ENCODE measurements at regions not wholly inside any gene's neighbourhood (a gene's known extent, or its start where the extent isn't known, plus 50 kb on each side); places are given as distances from the start of the nearest gene placed in this dataset.

DNA sequence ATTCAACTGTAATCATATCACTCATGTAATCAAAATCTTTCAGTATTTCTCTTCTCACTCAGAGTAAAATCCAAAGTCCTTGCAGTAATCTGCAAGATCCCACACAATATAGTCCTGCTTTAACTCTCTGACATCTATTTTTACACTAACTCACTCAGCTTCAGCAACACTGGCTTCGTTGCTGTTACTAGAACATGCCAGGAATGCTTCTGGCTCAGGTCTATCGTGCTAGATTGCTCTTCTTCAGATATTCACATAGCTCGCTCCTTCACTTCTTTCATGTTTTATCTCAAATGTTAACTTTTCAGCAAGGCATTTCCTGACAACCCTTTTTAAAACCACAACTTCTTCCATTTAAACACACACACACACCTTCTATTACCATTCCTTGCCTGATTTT, 331.7 kb upstream of the HTR2C start:
- TF ChIP-seq BACH1 (IDR thresholded peaks at IDR 0.05; ENCODE audit: low read length) (no peak), POLR2A (IDR thresholded peaks at IDR 0.05; ENCODE audit: control extremely low read depth in 1 of 2, low read depth in 2 of 2, low read length in 2 of 2) (no peak), SP1 (IDR thresholded peaks at IDR 0.05; ENCODE audit: low read depth, low read length) (no peak), NRF1 (IDR thresholded peaks at IDR 0.05; ENCODE audit: low read depth, low read length) (no peak), EZH2 (IDR thresholded peaks at IDR 0.05; ENCODE audit: low read depth, low read length, severe bottlenecking) (no peak), NANOG (IDR thresholded peaks at IDR 0.05; ENCODE audit: insufficient read depth, low read depth, low read length, poor library complexity, severe bottlenecking) (no peak), TCF12 (IDR thresholded peaks at IDR 0.05; ENCODE audit: low read depth, low read length) (no peak), RAD21 (IDR thresholded peaks at IDR 0.05 in 1 of 2, conservative IDR thresholded peaks at IDR 0.05 in 1 of 2; ENCODE audit: low read depth in 2 of 2, low read length in 2 of 2) (no peak), SRF (IDR thresholded peaks at IDR 0.05; ENCODE audit: low read depth, low read length) (no peak), POLR2AphosphoS5 (IDR thresholded peaks at IDR 0.05; ENCODE audit: low read depth, low read length) (no peak), GABPA (IDR thresholded peaks at IDR 0.05; ENCODE audit: borderline replicate concordance, insufficient read depth, low read length) (no peak)
- TF ChIP-seq, protein P1, sequence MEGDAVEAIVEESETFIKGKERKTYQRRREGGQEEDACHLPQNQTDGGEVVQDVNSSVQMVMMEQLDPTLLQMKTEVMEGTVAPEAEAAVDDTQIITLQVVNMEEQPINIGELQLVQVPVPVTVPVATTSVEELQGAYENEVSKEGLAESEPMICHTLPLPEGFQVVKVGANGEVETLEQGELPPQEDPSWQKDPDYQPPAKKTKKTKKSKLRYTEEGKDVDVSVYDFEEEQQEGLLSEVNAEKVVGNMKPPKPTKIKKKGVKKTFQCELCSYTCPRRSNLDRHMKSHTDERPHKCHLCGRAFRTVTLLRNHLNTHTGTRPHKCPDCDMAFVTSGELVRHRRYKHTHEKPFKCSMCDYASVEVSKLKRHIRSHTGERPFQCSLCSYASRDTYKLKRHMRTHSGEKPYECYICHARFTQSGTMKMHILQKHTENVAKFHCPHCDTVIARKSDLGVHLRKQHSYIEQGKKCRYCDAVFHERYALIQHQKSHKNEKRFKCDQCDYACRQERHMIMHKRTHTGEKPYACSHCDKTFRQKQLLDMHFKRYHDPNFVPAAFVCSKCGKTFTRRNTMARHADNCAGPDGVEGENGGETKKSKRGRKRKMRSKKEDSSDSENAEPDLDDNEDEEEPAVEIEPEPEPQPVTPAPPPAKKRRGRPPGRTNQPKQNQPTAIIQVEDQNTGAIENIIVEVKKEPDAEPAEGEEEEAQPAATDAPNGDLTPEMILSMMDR (IDR thresholded peaks at IDR 0.05; ENCODE audit: control extremely low read depth in 1 of 3, insufficient read depth in 1 of 3, low read depth in 1 of 3, low read length in 3 of 3) = no peak
